ENCODE measurements at regions not wholly inside any gene's neighbourhood (a gene's known extent, or its start where the extent isn't known, plus 50 kb on each side); places are given as distances from the start of the nearest gene placed in this dataset.

DNA sequence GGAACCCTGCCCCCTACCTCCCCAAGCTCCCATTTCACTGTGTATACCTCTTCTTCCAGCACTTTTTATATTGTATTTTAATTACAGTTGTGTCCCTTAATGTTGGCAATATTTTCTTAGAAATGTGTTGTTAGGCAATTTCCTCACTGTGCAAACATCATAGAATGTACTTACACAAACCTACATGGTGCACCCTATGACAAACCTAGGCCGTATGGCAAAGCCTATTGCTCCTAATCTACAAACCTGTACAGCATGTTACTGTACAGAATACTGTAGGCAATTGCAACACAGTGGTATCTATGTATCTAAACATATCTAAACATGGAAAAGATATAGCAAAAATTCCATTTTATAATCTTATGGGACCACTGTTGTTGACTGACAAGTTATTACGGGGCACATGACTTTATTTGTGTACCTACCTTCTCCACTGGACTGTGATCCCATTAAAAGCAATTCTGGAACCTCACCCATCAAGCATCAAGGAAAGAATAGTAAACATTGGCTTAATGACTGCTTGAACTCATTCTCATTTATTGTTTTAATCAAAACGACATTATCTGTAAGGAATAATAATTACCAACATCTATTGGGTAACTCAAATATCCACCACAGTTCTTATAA is 1641.5 kb upstream of the ZEB2 start:
- no peak for DNase-seq (ENCODE audit: low read depth, low spot score)

DNA sequence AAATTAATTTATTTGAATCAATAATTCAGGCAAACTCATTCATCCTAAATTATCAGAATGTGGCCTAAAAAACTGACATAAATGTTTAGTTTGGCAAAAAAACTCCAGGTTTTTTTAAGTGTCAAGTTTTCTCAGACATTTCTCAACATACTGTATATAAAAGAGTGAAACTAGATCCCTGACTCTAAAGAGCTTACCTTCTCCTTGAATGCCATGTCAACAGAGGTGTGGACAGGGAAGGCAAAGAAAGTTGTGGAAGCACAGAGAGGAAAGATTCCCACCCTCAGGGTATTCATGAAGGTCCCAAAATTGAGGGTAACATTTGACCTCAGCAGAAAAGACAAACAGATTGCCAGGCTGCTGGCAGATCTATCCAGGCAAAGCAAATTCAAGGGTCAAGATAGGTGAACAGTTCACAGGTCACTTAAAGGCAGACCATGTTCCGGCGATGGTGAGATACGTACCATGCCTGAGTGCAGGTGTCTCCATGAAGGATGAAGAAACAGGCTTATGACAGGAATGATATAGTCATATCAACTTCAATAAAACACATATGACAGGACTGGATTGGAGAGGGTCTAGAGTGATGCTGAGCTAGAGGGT is 1638.3 kb upstream of the ZEB2 start:
- no peak for DNase-seq (ENCODE audit: low read depth, low spot score)

- DNase-seq (ENCODE audit: low read depth, low spot score): no peak
Observed at GRCh38 chr2:146147448-146148012, 1627.6 kb upstream of the ZEB2 start.

DNA sequence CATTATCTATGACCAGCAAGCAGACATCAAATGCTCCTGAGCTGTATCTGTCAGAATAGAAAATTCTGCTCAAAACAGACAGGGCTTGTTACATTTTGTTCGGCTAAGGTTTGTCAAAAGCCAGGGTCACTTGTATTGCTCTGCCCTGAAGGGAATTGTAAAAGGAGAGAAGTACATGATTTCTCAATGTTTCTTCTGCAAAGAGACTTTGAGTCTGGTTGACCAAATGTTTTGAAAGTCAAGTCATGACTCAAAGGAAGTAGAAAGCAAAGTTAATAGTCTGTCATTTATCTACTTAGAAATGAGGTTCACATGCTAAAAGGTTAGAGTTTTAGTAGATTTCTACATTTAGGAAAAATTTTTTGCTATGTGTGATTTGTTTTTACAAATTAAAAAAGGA is 1624.1 kb upstream of the ZEB2 start:
- DNase-seq (ENCODE audit: low read depth, low spot score): no peak

DNA sequence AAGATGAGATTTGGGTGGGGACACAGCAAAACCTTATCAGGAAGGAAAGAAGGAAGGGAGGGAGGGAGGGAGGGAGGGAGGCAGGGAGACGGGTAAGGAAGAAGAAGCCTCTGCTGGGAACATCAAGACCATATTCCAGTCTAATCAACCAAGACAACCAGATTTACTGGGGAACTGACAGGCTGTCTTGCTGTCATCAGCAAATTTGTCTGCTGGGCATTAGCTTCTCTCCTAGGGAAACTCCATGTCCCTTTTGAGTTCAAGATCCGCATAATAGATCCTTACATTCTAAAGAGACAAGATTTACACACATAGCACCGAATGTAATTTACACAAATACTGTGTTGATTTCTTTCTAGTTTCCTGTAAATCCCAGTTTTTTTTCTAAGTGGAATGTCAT is 1618.9 kb upstream of the ZEB2 start:
- no peak for DNase-seq (ENCODE audit: low read depth, low spot score)

DNA sequence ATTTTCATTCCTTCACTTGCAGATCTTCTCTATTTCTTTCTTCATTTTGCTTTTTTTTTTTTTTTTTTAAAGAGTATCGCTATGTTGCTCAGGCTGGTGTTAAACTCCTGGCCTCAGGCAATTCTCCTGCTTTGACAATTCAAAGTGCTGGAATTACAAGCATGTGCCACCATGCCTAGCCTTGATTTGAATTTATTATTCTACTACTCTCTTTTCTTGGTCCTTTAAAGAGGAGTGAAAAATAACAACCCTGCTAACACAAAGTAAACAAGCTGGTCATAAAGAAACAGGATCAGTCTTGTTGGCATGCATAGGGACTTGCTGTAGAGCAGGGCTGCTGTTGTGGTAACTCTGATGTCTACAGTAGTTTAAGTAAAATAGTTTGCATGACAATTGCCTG is 1615.3 kb upstream of the ZEB2 start:
- DNase-seq (ENCODE audit: low read depth, low spot score): no peak

DNA sequence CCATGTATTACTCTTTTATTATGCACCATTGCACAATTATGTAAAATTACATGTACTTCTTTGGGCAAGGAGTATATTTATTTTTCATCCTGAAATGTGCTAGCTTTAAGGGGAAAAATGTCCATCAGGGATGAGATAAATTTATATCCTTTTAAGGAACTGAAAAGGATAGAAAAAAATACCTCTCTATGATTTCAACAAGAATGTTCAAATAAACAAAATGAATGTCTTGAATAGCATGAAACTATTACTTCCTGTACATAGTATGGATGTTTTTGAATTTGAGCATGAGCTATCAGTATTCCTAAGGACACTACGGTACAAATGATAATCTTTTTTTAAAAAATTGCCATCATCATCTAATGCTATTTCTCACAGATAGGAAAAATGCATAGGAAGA is 1611.9 kb upstream of the ZEB2 start:
- no peak for DNase-seq (ENCODE audit: low read depth, low spot score)

DNA sequence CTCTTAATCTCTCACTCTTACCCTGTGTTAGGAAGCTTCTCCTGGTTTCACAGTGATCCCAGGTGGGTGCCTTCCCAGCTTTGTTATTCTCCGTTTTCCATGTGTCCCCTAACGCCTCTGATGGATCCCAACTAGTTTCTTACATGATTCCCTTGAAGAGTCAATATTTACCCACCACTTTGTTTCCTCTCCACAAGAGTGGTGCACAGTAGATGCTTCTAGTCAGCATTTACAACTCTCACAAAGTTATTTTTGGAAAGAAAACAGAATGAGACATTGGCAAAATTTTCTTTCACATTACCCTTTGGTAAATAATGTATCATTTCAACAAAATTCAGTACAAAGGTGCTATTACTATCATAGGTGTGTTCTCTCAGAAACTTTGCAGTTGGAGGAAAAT is 1611.1 kb upstream of the ZEB2 start:
- no peak for DNase-seq (ENCODE audit: low read depth, low spot score)

GRCh38 chr2:146130290-146130689 is 1610.4 kb upstream of the ZEB2 start:
- DNase-seq (ENCODE audit: low read depth, low spot score): no peak

- no peak for DNase-seq (ENCODE audit: low read depth, low spot score)
Observed at GRCh38 chr2:146129231-146129630, 1609.3 kb upstream of the ZEB2 start.

DNA sequence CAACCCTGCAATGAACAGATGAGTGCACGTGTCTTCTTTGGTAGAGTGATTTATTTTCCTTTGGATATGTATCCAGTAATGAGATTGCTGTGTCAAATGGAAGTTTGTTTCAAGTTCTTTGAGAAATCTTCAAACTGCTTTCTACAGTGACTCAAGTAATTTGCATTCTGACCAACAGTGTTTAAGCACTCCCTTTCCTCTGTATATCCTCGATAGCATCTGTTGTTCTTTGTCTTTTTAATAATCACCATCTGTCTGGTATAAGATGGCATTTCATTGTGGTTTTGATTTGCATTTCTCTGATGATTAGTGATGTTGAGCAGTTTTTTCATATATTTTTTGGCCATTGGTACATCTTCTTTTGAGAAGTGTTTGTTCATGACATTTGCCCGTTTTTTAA is 1608.3 kb upstream of the ZEB2 start:
- no peak for DNase-seq (ENCODE audit: low read depth, low spot score)

DNA sequence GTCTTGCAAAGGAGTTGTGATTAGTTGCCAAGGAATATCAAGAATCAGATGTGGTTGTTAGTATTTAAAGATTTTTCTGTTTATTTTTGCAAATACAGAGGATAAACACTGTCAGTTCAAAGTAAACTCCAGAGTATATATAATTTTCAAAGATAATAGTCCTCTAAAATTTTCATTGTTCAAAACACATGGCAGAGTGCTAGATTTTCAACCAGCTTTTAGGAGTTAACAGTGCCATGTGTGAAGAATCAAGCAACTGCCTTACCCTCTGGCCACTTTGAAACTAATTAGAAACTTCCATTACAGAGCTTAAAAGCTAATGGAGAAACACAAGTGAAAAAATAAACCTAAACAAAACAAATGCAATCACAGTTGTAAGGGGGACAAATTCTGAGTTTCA is 1605.6 kb upstream of the ZEB2 start:
- no peak for DNase-seq (ENCODE audit: low read depth, low spot score)

DNA sequence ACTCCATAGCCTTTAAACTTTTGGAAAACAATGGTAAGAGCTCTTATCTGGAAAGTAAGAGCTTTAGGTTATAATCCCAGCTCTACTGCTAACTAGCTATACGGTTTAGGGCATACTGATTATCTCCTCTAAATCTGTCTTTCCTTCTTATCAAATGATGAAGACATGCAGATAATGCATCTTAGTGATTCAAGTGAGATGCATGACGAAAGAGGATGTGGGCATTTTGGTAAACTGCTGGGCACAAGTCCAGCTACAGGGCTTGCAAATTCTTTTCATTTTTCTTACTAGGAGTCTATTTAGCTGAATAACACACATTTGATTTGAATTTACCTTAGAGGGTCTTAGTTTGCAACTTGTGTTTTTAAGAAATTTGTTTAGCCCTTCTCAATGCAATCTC is 1604.8 kb upstream of the ZEB2 start:
- DNase-seq (ENCODE audit: low read depth, low spot score): no peak

DNA sequence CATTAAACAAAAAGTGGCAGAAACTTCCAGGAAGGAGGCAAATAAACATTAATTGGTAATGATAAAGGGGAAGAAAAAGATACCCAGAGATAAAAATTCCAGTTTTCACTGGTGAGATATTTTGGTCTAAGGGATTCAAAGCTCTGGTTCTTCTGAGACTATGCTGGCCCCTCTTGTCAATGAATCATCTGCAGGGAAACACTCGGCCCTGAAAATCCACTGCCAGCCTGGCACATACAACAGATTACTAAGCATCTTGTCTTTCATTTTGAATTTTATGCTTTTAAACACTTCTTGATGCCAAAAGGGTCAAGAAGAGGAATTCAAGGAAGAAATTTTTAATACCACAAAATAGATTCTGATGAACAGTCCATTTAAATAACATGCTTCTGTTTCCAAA is 1603.8 kb upstream of the ZEB2 start:
- DNase-seq (ENCODE audit: low read depth, low spot score): no peak

DNA sequence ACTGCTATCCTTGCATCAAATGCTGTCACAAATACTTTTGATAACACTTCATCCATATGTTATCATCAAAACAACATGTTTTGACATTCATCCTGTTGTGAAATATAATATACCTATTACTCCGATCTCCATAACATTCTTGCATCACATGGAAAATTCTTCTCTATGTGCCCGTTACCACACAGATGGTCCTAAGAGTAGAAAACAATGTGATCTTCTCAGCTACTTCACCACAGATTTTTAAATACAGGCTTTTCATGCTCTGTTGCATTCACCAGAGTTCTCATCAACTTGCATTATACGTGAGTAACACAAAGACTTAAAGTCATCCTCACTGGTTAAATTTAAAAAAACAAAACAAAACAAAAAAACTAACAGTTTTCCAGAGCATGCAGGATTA is 1603.3 kb upstream of the ZEB2 start:
- DNase-seq (ENCODE audit: low read depth, low spot score): no peak

GRCh38 chr2:146119586-146119985 is 1599.7 kb upstream of the ZEB2 start:
- DNase-seq (ENCODE audit: low read depth, low spot score): no peak

DNA sequence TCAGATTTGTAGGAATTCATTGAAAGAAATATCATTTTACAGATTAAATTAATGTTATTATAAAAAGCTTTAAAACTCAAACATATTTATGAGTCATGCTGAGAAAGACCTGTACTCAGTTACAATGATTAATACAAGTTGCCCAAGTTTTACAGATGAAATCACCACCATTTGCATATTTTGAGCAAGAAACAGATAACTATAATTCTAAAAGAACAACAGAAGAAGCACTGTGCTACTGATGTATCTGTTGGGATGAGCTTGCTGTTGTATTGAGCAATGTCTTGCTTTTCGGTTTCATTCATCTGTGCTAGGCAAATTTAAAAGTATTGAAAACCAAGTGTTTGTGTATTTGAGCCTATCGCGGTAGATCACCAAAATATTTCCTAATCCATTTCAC is 1589.1 kb upstream of the ZEB2 start:
- no peak for DNase-seq (ENCODE audit: low read depth, low spot score)

DNA sequence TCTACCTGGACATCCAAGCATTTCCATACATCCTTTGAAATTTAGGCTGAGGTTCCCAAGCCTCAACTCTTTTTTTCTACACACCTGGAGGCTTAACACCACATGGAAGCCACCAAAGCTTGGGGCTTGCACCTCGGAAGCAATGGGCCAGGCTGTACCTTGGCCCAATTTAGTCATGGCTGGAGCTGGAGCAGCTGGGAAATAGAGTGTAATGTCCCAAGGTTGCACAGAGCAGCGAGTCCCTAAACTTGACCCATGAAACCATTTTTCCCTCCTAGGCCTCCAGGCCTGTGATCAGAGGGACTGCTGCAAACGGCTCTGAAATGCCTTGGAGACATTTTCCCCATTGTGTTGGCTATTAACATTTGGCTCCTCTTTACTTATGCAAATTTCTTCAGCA is 1574.3 kb upstream of the ZEB2 start:
- no peak for DNase-seq (ENCODE audit: low read depth, low spot score)

GRCh38 chr2:146081459-146081858 is 1561.5 kb upstream of the ZEB2 start:
- no peak for DNase-seq (ENCODE audit: low read depth, low spot score)

DNA sequence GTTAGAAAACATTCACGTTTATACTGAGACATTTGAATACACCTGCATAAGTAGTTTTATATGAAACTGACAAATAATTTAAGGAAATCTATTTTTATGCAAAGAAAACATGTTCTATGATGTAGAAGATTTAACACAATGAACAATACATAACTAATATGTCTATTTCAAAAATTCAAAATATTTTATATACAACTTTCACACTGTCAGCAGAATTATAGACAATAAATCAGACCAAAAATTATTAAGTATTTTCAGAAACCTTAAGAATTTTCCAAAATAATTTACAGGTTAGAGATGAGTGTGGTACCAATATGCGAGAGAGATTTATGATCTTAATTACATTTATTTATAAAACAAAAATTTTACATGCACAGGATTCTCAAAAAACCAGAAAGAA is 1561.0 kb upstream of the ZEB2 start:
- DNase-seq (ENCODE audit: low read depth, low spot score): no peak

GRCh38 chr2:146079216-146079615 is 1559.3 kb upstream of the ZEB2 start:
- no peak for DNase-seq (ENCODE audit: low read depth, low spot score)

GRCh38 chr2:146077156-146077555 is 1557.2 kb upstream of the ZEB2 start:
- no peak for DNase-seq (ENCODE audit: low read depth, low spot score)

- DNase-seq (ENCODE audit: low read depth, low spot score): no peak
Observed at GRCh38 chr2:146068051-146068450, 1548.1 kb upstream of the ZEB2 start.

- DNase-seq (ENCODE audit: low read depth, low spot score): no peak
Observed at GRCh38 chr2:146048141-146048540, 1528.2 kb upstream of the ZEB2 start.

All from activated CD4-positive, CD25-positive, alpha-beta regulatory T cell treated with anti-CD3 and anti-CD28 coated beads, Interleukin-2, amount 50 U/mL, for 16 hours (primary cell).